ENCODE measurements at regions not wholly inside any gene's neighbourhood (a gene's known extent, or its start where the extent isn't known, plus 50 kb on each side); places are given as distances from the start of the nearest gene placed in this dataset.

- no peak for DNase-seq
- Histone ChIP-seq H3K9me3 (no peaks in the 10 kb centered on the region), H3K36me3 (no peaks in the 10 kb centered on the region), H3K4me3 (no peak overlapping the region), H3K27ac (no peak overlapping the region), H3K4me1 (ENCODE audit: insufficient read depth) (no peaks in the 10 kb centered on the region), H3K27me3 (no peaks in the 10 kb centered on the region)
- TF ChIP-seq EP300 (IDR thresholded peaks at IDR 0.05), result no peak
- no peak for TF ChIP-seq CTCF (IDR thresholded peaks at IDR 0.05)
- TF ChIP-seq POLR2A (IDR thresholded peaks at IDR 0.05), result no peak
- 45 to 49% (median 48%) methylated on average over 2 of the region's 2 CpGs for WGBS, 3 donors
- intact Hi-C loops (cut with DNase I), result no loop called here
Observed at GRCh38 chr2:18406219-18406618, 154.2 kb downstream of the RDH14 start.

GRCh38 chr2:18404708-18405107, 155.7 kb downstream of the RDH14 start:
- Histone ChIP-seq H3K4me3 (no peak overlapping the region), H3K27me3 (no peaks in the 10 kb centered on the region), H3K4me1 (ENCODE audit: insufficient read depth) (no peaks in the 10 kb centered on the region), H3K9me3 (no peaks in the 10 kb centered on the region), H3K36me3 (no peaks in the 10 kb centered on the region), H3K27ac (no peak overlapping the region)
- intact Hi-C loops (cut with DNase I), result no loop called here
- no peak for DNase-seq
- TF ChIP-seq POLR2A (IDR thresholded peaks at IDR 0.05) (no peak), CTCF (IDR thresholded peaks at IDR 0.05) (no peak), EP300 (IDR thresholded peaks at IDR 0.05) (no peak)
- 69 to 84% (median 81%) methylated on average over 5 of the region's 5 CpGs for WGBS, 3 donors

- WGBS, 3 donors, result 84 to 89% (median 86%) methylated on average over 4 of the region's 4 CpGs
- no peak for DNase-seq
- intact Hi-C loops (cut with DNase I), result no loop called here
- H3K4me3 ChIP-seq, result no peak overlapping the region
- H3K36me3 ChIP-seq, result no peaks in the 10 kb centered on the region
- no peak overlapping the region for H3K27ac ChIP-seq
- H3K4me1 ChIP-seq (ENCODE audit: insufficient read depth), result no peaks in the 10 kb centered on the region
- no peaks in the 10 kb centered on the region for H3K9me3 ChIP-seq
- TF ChIP-seq CTCF (IDR thresholded peaks at IDR 0.05) (no peak), POLR2A (IDR thresholded peaks at IDR 0.05) (no peak)
- no peaks in the 10 kb centered on the region for H3K27me3 ChIP-seq
Observed at GRCh38 chr2:18403921-18404522, 156.4 kb downstream of the RDH14 start.

- 13 to 20% (median 14%) methylated on average over 2 of the region's 2 CpGs for WGBS, 3 donors
- TF ChIP-seq POLR2A (IDR thresholded peaks at IDR 0.05) (no peak), EP300 (IDR thresholded peaks at IDR 0.05) (no peak), CTCF (IDR thresholded peaks at IDR 0.05) (no peak)
Observed at GRCh38 chr2:18402831-18403230, 157.6 kb downstream of the RDH14 start.

More at GRCh38 chr2:18402831-18403230, 157.6 kb downstream of the RDH14 start:
- H3K27ac ChIP-seq, result no peak overlapping the region
- no peaks in the 10 kb centered on the region for H3K4me1 ChIP-seq (ENCODE audit: insufficient read depth)
- DNase-seq, result no peak
- intact Hi-C loops (cut with DNase I), result no loop called here
- H3K27me3 ChIP-seq, result no peaks in the 10 kb centered on the region
- no peak overlapping the region for H3K4me3 ChIP-seq
- H3K36me3 ChIP-seq, result no peaks in the 10 kb centered on the region
- H3K9me3 ChIP-seq, result no peaks in the 10 kb centered on the region

Measured in ovary (tissue), 7 donors.